GM06990 (cell line): ENCODE measurements at regions not wholly inside any gene's neighbourhood (a gene's known extent, or its start where the extent isn't known, plus 50 kb on each side); places are given as distances from the start of the nearest gene placed in this dataset.

ENCODE experiments used
- DNase-seq: peaks from one replicate; pipeline ENCODE4 v3.0.0-alpha.2; 2011; ENCODE audit not compliant: insufficient read length; ENCODE audit errors: extremely low read depth
- H3K27me3 ChIP-seq: replicated peaks from 2 replicates; pipeline ENCODE4 v1.6.0; 2011; ENCODE audit warnings: low read length; ENCODE audit not compliant: control insufficient read depth, insufficient read depth
- H3K36me3 ChIP-seq: 2 replicates; pipeline ENCODE4 v1.5.1; 2011; ENCODE audit warnings: low read length; ENCODE audit not compliant: control insufficient read depth, insufficient read depth
- H3K4me3 ChIP-seq: replicated peaks from 2 replicates; pipeline ENCODE4 v1.5.1; 2011; ENCODE audit warnings: low read depth, mild to moderate bottlenecking, control low read depth, low read length
- TF ChIP-seq, protein P1 (sequence below): IDR thresholded peaks from 2 replicates; pipeline ENCODE4 v1.5.1; 2011; ENCODE audit warnings: low read length, control low read depth, mild to moderate bottlenecking, inconsistent platforms; ENCODE audit not compliant: insufficient read depth, poor library complexity, severe bottlenecking

DNA sequence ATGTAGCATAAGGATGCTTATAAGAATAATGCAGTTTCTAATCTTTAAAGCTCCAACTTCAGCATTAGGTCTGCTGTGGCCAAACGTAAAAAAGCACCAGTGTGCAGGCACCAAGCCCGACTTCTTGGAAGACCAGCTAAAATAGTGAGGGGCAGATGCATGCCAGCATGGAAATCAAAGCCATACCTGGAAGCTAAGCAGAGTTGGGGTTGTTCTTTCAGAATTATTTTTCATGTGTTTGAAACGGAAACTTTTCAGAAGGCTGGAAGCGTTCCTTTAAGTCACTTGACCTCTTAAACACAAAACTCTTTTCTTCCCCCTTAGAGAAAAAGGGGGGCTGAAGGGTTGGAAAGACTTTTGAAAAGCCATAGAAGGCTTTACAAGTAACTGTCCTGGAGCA lies 329.2 kb upstream of the C1orf87 start:
- TF ChIP-seq, protein P1, sequence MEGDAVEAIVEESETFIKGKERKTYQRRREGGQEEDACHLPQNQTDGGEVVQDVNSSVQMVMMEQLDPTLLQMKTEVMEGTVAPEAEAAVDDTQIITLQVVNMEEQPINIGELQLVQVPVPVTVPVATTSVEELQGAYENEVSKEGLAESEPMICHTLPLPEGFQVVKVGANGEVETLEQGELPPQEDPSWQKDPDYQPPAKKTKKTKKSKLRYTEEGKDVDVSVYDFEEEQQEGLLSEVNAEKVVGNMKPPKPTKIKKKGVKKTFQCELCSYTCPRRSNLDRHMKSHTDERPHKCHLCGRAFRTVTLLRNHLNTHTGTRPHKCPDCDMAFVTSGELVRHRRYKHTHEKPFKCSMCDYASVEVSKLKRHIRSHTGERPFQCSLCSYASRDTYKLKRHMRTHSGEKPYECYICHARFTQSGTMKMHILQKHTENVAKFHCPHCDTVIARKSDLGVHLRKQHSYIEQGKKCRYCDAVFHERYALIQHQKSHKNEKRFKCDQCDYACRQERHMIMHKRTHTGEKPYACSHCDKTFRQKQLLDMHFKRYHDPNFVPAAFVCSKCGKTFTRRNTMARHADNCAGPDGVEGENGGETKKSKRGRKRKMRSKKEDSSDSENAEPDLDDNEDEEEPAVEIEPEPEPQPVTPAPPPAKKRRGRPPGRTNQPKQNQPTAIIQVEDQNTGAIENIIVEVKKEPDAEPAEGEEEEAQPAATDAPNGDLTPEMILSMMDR = no peak
- no peaks in the 10 kb centered on the region for H3K36me3 ChIP-seq
- no peaks in the 10 kb centered on the region for H3K27me3 ChIP-seq
- H3K4me3 ChIP-seq = no peak overlapping the region
- DNase-seq = no peak

DNA sequence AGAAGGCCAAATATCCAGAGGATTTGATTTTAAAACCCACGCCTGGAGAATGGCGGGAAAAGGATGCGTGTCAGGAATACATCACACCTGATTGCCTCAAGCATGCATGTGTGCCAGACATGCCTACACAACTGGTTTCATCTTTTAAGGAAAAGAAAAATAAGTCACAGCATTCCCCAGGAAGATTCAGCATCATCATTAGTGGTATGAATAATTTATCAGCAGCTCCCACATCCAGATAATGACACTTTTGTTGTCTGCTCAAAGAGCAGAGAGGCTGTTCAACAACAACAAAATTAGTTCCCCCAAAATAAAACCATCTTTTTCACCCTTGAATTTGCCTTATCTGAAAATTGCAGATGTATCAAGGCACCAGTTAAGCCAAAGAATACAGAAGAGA lies 328.6 kb upstream of the C1orf87 start:
- Histone ChIP-seq H3K36me3 (no peaks in the 10 kb centered on the region), H3K4me3 (no peak overlapping the region), H3K27me3 (no peaks in the 10 kb centered on the region)
- DNase-seq = no peak
- TF ChIP-seq, protein P1 = no peak

DNA sequence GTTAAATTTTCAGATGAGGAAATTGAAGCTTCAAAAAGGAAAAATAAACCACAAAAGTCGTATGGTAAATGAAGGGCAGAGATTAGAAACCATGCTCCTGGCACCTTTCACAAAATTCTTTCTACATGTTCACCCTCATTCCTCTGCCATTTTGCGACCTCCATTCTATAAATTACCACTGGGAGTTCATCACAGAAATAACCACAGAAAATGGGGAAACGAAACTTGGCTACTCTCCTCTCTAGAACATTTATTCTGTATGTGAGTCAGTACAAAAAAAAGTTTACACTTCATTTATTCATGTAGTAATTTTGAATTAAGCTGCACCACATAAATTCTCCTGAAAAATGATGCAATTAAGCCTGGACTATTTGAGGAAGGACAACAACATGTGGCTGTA lies 320.9 kb upstream of the C1orf87 start:
- Histone ChIP-seq H3K4me3 (no peak overlapping the region), H3K27me3 (no peaks in the 10 kb centered on the region), H3K36me3 (no peaks in the 10 kb centered on the region)
- peak; percentile 8 for DNase-seq
- TF ChIP-seq, protein P1 = no peak

DNA sequence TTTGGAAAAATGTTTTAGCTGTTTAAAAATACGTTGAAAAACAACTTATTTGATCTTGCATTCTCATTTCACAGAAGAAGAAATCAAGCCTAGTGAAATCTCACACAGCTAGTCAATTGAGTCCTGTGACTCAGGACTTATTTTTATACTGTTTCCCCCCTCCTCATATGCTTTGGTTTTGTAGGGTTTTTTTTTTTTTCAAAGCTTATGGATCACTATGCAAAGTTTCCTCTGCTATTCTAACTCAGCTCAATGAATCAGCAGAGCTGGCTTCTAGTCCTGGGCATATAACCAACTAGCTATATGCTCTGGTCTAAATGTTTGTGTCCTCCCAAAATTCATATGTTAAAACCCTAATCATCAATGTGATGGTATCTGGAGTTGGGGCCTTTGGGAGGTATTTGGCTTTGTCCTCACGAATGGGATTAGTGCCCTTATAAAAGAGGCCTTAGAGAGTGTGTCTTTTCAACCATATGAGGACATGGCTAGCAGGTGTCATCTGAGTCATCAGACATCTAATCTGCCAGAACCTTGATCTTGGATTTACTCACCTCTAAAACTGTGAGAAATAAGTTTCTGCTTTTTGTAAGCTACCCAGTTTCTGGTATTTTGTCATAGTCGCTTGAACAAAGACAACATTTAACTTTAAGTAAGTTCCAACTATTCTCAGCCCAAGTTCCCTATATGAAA lies 317.2 kb upstream of the C1orf87 start:
- H3K4me3 ChIP-seq = no peak overlapping the region
- TF ChIP-seq, protein P1 = no peak
- peak; percentile 22 for DNase-seq
- H3K36me3 ChIP-seq = no peaks in the 10 kb centered on the region
- H3K27me3 ChIP-seq = no peaks in the 10 kb centered on the region

DNA sequence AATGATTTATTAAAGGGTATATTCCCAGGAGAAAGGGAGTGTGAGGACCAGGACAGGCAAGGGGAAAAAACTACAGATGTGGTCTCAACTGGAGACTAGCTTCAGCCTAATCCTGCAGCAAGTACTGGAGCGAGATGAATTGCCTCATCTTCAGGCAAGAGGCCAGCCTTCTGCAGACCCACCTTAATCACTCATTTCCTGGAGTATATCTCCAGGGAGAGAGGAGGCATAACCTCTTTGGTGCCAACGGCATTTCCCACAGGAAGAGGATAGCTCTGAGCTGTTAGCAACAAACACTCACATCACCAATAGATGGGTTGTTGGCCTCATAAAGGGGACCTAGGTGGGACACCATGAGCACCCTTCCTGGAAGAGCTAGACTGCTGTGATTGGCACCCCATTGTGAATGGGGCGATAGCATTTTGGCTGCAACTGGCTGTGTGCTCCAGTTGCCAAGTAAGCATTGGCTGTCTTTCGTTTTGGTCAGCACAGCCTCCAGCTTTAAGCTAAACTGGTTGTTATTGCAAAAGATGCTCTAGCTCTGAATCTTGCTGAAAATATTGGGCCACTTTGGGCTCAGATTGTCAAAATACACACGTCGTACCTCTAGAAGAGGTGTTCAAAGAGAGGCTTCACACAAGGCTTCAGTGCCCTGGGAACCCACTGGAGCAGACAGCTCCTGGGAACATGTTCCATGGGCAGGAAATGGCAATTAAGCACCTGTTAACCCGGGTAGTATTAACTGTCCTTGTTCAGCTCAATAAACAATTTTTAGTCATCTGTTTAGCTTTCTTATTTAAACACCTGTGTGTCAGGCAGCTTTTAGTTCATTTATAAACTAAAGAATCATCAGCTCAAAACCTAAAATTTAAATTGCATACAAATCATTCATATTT lies 314.8 kb upstream of the C1orf87 start:
- H3K36me3 ChIP-seq = no peaks in the 10 kb centered on the region
- H3K27me3 ChIP-seq = no peaks in the 10 kb centered on the region
- H3K4me3 ChIP-seq = no peak overlapping the region
- no peak for DNase-seq
- TF ChIP-seq, protein P1 = no peak
